Keratinocyte (primary cell): ENCODE measurements at regions not wholly inside any gene's neighbourhood (a gene's known extent, or its start where the extent isn't known, plus 50 kb on each side); places are given as distances from the start of the nearest gene placed in this dataset.

Experiments used
- DNase-seq: peaks from one replicate; pipeline ENCODE4 v3.0.0-alpha.2; 2011; ENCODE audit warnings: low read depth, missing footprints, low spot score
- FAIRE-seq: peaks from 2 replicates; lab custom pipeline; 2011; peaks lifted over from hg19 to GRCh38; lab: Jason Lieb, UNC
- H2AFZ ChIP-seq: 2 replicates; pipeline ENCODE4 v1.6.0; 2012; ENCODE audit warnings: low read length, control low read depth, inconsistent platforms; ENCODE audit not compliant: control insufficient read depth
- H3K27ac ChIP-seq: 2 replicates; pipeline ENCODE4 v1.5.1; 2011; ENCODE audit warnings: low read length; ENCODE audit not compliant: control insufficient read depth, insufficient read depth
- H3K27me3 ChIP-seq: 3 replicates; pipeline ENCODE4 v1.6.0; 2011; ENCODE audit warnings: low read length; ENCODE audit not compliant: control insufficient read depth, insufficient read depth; ENCODE audit errors: extremely low read depth
- H3K36me3 ChIP-seq, 2 experiments: 2 replicates in 1 of 2; 3 replicates in 1 of 2; pipeline ENCODE4 v1.5.1; 2011; ENCODE audit warnings: low read length in 2 of 2, mild to moderate bottlenecking in 1 of 2; ENCODE audit not compliant: control insufficient read depth in 2 of 2, insufficient read depth in 2 of 2; ENCODE audit errors: extremely low read depth in 1 of 2
- H3K4me1 ChIP-seq: 3 replicates; pipeline ENCODE4 v1.5.1; 2011; ENCODE audit warnings: low read length; ENCODE audit not compliant: control insufficient read depth, insufficient read depth; ENCODE audit errors: extremely low read depth
- H3K4me2 ChIP-seq: 3 replicates; pipeline ENCODE4 v1.6.0; 2011; ENCODE audit warnings: low read depth, low read length; ENCODE audit not compliant: control insufficient read depth, insufficient read depth; ENCODE audit errors: extremely low read depth
- H3K4me3 ChIP-seq, 3 experiments: fragments of 200-600 bp in 1 of 3; sonication (generic) in 1 of 3; 2 replicates in 2 of 3; 3 replicates in 1 of 3; pipeline ENCODE4 v1.5.1; 2011 to 2016; ENCODE audit warnings: low read length in 3 of 3, mild to moderate bottlenecking in 3 of 3, control low read depth in 2 of 3, inconsistent platforms in 1 of 3, low read depth in 1 of 3, mixed read lengths in 1 of 3, mixed run types in 1 of 3, moderate library complexity in 1 of 3; ENCODE audit not compliant: control insufficient read depth in 2 of 3, insufficient read depth in 2 of 3; ENCODE audit errors: extremely low read depth in 1 of 3
- H3K79me2 ChIP-seq: 2 replicates; pipeline ENCODE4 v1.6.0; 2012; ENCODE audit warnings: low read length; ENCODE audit not compliant: control insufficient read depth, insufficient read depth
- H3K9ac ChIP-seq: 3 replicates; pipeline ENCODE4 v1.6.0; 2011; ENCODE audit warnings: low read length; ENCODE audit not compliant: control insufficient read depth, insufficient read depth; ENCODE audit errors: extremely low read depth
- H3K9me1 ChIP-seq: 3 replicates; pipeline ENCODE4 v1.6.0; 2011; ENCODE audit warnings: low read length; ENCODE audit not compliant: control insufficient read depth, insufficient read depth; ENCODE audit errors: extremely low read depth
- H3K9me3 ChIP-seq: 2 replicates; pipeline ENCODE4 v1.5.1; 2012; ENCODE audit warnings: low read depth, low read length; ENCODE audit not compliant: control insufficient read depth
- H4K20me1 ChIP-seq: 3 replicates; pipeline ENCODE4 v1.6.0; 2011; ENCODE audit warnings: low read length; ENCODE audit not compliant: control insufficient read depth, insufficient read depth; ENCODE audit errors: extremely low read depth
- EZH2 ChIP-seq: IDR thresholded peaks from one replicate; pipeline ENCODE4 v1.6.1; 2012; ENCODE audit warnings: inconsistent platforms, mild to moderate bottlenecking, low read length, moderate library complexity
- dilution Hi-C: fragments of 300-500 bp; cut with MboI; formaldehyde crosslinking; loops from one replicate; pipeline ENCODE4 v1.7.0; 2020; ENCODE audit warnings: low sequenced_read_pairs; ENCODE audit not compliant: extremely low pct_ligation_motif_present
- TF ChIP-seq, protein P1 (sequence below), 3 experiments: IDR thresholded peaks in 1 of 3; conservative IDR thresholded peaks in 1 of 3; optimal IDR thresholded peaks in 1 of 3; 2 replicates in 2 of 3; 3 replicates in 1 of 3; pipeline versions ENCODE3 to v1.5.1; 2011; ENCODE audit warnings: low read length in 3 of 3, mild to moderate bottlenecking in 3 of 3, moderate library complexity in 2 of 3, control low read depth in 1 of 3, inconsistent platforms in 1 of 3; ENCODE audit not compliant: insufficient read depth in 2 of 3; ENCODE audit errors: extremely low read depth in 1 of 3

DNA sequence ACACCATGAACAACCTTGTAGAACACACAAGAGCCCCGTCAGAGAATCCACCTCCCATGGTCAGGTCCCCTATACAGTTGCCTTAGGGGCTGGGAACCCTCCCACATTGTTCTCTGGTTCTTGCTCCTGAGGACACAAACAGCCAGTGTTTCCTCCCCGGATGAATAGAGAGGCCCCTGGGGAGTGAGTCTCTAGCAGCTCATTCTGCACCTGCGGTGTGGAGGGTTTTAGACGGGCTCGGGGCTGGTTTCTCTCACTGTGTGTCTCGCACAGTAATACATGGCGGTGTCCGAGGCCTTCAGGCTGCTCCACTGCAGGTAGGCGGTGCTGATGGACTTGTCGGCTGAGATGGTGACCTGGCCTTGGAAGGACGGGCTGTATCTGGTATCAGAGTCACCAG, 1052.1 kb downstream of the TMEM121 start:
- H4K20me1 ChIP-seq = no peaks in the 10 kb centered on the region
- dilution Hi-C loops = no loop called here
- H3K36me3 ChIP-seq = no peaks in the 10 kb centered on the region
- TF ChIP-seq, protein P1, sequence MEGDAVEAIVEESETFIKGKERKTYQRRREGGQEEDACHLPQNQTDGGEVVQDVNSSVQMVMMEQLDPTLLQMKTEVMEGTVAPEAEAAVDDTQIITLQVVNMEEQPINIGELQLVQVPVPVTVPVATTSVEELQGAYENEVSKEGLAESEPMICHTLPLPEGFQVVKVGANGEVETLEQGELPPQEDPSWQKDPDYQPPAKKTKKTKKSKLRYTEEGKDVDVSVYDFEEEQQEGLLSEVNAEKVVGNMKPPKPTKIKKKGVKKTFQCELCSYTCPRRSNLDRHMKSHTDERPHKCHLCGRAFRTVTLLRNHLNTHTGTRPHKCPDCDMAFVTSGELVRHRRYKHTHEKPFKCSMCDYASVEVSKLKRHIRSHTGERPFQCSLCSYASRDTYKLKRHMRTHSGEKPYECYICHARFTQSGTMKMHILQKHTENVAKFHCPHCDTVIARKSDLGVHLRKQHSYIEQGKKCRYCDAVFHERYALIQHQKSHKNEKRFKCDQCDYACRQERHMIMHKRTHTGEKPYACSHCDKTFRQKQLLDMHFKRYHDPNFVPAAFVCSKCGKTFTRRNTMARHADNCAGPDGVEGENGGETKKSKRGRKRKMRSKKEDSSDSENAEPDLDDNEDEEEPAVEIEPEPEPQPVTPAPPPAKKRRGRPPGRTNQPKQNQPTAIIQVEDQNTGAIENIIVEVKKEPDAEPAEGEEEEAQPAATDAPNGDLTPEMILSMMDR (optimal IDR thresholded peaks at IDR 0.05 in 1 of 3, IDR thresholded peaks at IDR 0.05 in 1 of 3, conservative IDR thresholded peaks at IDR 0.05 in 1 of 3; ENCODE audit: extremely low read depth in 1 of 3, insufficient read depth in 2 of 3, low read length in 3 of 3) = no peak
- no peak for TF ChIP-seq EZH2
- no peak for FAIRE-seq
- H3K9me1 ChIP-seq = no peaks in the 10 kb centered on the region
- no peaks in the 10 kb centered on the region for H3K79me2 ChIP-seq
- H3K4me3 ChIP-seq = no peak overlapping the region
- no peak overlapping the region for H3K27ac ChIP-seq
- peaks cover 2% of the 10 kb centered on the region for H3K9me3 ChIP-seq
- H2AFZ ChIP-seq = no peak overlapping the region
- H3K4me1 ChIP-seq = no peaks in the 10 kb centered on the region
- no peak overlapping the region for H3K9ac ChIP-seq
- DNase-seq = no peak
- no peaks in the 10 kb centered on the region for H3K27me3 ChIP-seq
- H3K4me2 ChIP-seq = no peak overlapping the region

DNA sequence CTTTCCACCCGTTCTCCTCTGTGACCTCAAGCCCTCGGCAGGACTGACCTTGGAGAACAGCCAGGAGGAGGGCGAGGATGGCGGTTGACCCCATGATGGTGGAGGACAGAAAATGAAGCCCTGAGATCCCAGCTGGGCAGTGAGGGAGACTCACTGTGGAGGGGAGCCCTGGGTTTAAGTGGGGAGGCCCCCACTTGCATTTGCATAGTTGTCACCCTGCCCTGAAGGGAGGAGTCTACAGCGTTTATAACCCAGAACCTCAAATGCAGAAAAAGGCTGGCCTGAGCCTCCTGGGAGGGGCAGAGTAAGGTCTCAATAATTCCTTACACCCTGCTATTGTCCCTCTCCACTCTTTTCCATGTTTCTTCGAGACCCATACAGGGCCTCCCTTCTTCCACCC, 1052.7 kb downstream of the TMEM121 start:
- dilution Hi-C loops = no loop called here
- no peak overlapping the region for H2AFZ ChIP-seq
- TF ChIP-seq EZH2 = no peak
- TF ChIP-seq, protein P1 (optimal IDR thresholded peaks at IDR 0.05 in 1 of 3, IDR thresholded peaks at IDR 0.05 in 1 of 3, conservative IDR thresholded peaks at IDR 0.05 in 1 of 3; ENCODE audit: extremely low read depth in 1 of 3, insufficient read depth in 2 of 3, low read length in 3 of 3) = no peak
- H3K9me3 ChIP-seq = peaks cover 2% of the 10 kb centered on the region
- H3K4me2 ChIP-seq = no peak overlapping the region
- no peak overlapping the region for H3K4me3 ChIP-seq
- no peaks in the 10 kb centered on the region for H3K4me1 ChIP-seq
- H3K27ac ChIP-seq = no peak overlapping the region
- H3K79me2 ChIP-seq = no peaks in the 10 kb centered on the region
- FAIRE-seq (no peak), DNase-seq (no peak)
- no peaks in the 10 kb centered on the region for H3K9me1 ChIP-seq
- no peak overlapping the region for H3K9ac ChIP-seq
- H3K27me3 ChIP-seq = no peaks in the 10 kb centered on the region
- H3K36me3 ChIP-seq = no peaks in the 10 kb centered on the region
- H4K20me1 ChIP-seq = no peaks in the 10 kb centered on the region
